OCI-LY3 (cell line): ENCODE measurements at regions not wholly inside any gene's neighbourhood (a gene's known extent, or its start where the extent isn't known, plus 50 kb on each side); places are given as distances from the start of the nearest gene placed in this dataset.

Experiments used
- H2AFZ ChIP-seq: fragments of 200-600, 300-600 bp; shearing (Covaris generic); 2 replicates; pipeline ENCODE4 v1.6.0; 2014; ENCODE audit warnings: antibody characterized with exemption, low read depth, low read length
- H3K27ac ChIP-seq: fragments of 200-600, 300-600 bp; sonication (generic); 2 replicates; pipeline ENCODE4 v1.5.1; 2014; ENCODE audit warnings: mild to moderate bottlenecking, low read length, moderate library complexity, mixed read lengths
- H3K27me3 ChIP-seq: fragments of 200-600, 300-600 bp; sonication (generic); 2 replicates; pipeline ENCODE4 v1.6.1; 2014; ENCODE audit warnings: low read depth, low read length, mixed read lengths
- H3K36me3 ChIP-seq: fragments of 200-600, 300-600 bp; sonication (generic); replicated peaks from 2 replicates; pipeline ENCODE3; 2014; ENCODE audit warnings: low read depth, low read length, mixed read lengths
- H3K4me1 ChIP-seq: fragments of 300-600, 200-600 bp; sonication (generic); 2 replicates; pipeline ENCODE4 v1.6.1; 2014; ENCODE audit warnings: low read length, mixed read lengths
- H3K4me2 ChIP-seq: fragments of 200-600, 300-600 bp; sonication (generic); 2 replicates; pipeline ENCODE4 v1.6.1; 2014; ENCODE audit warnings: low read length, mixed read lengths
- H3K4me3 ChIP-seq: fragments of 300-600, 200-600 bp; sonication (generic); 2 replicates; pipeline ENCODE4 v1.5.1; 2014; ENCODE audit warnings: antibody characterized with exemption, mild to moderate bottlenecking, low read length, moderate library complexity
- H3K79me2 ChIP-seq: fragments of 300-600, 200-600 bp; shearing (Covaris generic); 2 replicates; pipeline ENCODE4 v1.6.1; 2014; ENCODE audit warnings: mild to moderate bottlenecking, low read length, mixed read lengths
- H3K9ac ChIP-seq: fragments of 300-600, 200-600 bp; shearing (Covaris generic); 2 replicates; pipeline ENCODE4 v1.6.0; 2014; ENCODE audit warnings: mild to moderate bottlenecking, low read length, moderate library complexity
- H3K9me3 ChIP-seq: fragments of 200-600, 300-600 bp; shearing (Covaris generic); 2 replicates; pipeline ENCODE4 v1.6.1; 2014; ENCODE audit warnings: low read length, mixed read lengths; ENCODE audit not compliant: insufficient read depth
- H4K20me1 ChIP-seq: fragments of 200-600, 300-600 bp; sonication (generic); 2 replicates; pipeline ENCODE4 v1.6.1; 2016; ENCODE audit warnings: low read length, mixed read lengths; ENCODE audit not compliant: insufficient read depth
- EZH2phosphoT487 ChIP-seq: fragments of 200-600 bp; shearing (Covaris generic); IDR thresholded peaks from 2 replicates; pipeline ENCODE4 v1.6.1; 2018; ENCODE audit warnings: antibody characterized with exemption, mixed run types, low read depth
- TF ChIP-seq, protein P1 (sequence below): fragments of 200-600, 300-600 bp; sonication (generic); IDR thresholded peaks from 2 replicates; pipeline ENCODE4 v1.5.1; 2014; ENCODE audit warnings: antibody characterized with exemption, low read length, low read depth

DNA sequence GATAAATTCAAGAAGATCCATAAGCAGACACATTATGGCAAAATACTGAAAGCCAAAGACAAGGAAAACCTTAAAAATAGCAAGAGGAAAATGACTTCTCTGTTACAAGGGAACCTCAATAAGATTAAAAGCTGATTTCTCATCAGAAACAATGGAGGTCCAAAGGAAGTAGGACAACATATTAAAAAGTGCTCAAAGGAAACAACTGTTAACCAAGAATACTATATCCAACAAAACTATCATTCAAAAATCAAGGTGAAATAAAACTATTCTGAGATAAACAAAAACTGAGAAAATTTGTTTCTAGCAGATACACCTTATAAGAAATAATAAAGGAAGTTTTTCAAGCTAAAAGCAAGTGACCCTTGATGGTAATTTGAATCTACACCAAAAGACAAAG lies 314.7 kb upstream of the ROPN1 start:
- Histone ChIP-seq H3K4me2 (no peak overlapping the region), H4K20me1 (no peaks in the 10 kb centered on the region), H3K9me3 (no peaks in the 10 kb centered on the region), H2AFZ (no peak overlapping the region), H3K27ac (no peak overlapping the region), H3K4me3 (no peak overlapping the region), H3K9ac (no peak overlapping the region), H3K4me1 (no peaks in the 10 kb centered on the region), H3K36me3 (no peaks in the 10 kb centered on the region), H3K27me3 (peaks cover 9% of the 10 kb centered on the region; the same call in 1 of the 2 replicates), H3K79me2 (no peaks in the 10 kb centered on the region)
- TF ChIP-seq, protein P1, sequence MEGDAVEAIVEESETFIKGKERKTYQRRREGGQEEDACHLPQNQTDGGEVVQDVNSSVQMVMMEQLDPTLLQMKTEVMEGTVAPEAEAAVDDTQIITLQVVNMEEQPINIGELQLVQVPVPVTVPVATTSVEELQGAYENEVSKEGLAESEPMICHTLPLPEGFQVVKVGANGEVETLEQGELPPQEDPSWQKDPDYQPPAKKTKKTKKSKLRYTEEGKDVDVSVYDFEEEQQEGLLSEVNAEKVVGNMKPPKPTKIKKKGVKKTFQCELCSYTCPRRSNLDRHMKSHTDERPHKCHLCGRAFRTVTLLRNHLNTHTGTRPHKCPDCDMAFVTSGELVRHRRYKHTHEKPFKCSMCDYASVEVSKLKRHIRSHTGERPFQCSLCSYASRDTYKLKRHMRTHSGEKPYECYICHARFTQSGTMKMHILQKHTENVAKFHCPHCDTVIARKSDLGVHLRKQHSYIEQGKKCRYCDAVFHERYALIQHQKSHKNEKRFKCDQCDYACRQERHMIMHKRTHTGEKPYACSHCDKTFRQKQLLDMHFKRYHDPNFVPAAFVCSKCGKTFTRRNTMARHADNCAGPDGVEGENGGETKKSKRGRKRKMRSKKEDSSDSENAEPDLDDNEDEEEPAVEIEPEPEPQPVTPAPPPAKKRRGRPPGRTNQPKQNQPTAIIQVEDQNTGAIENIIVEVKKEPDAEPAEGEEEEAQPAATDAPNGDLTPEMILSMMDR, result no peak
- TF ChIP-seq EZH2phosphoT487, result no peak

DNA sequence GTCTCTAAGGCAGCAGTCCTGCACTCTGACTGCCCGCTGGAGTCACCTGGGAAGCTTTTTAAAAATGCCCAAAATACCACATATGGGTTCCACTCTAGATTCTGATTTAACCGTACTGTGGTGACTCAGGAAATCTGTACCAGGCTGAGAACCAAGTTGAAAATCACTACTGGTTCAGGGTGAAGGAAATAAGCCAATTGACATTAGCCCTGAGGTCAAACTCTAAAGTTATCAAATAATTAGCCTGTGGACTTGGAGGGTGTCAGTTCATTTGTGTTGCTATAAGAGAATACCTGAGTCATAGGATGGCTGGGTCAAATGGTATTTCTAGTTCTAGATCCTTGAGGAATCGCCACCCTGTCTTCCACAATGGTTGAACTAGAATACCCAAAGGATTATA lies 321.7 kb upstream of the ROPN1 start:
- H3K4me3 ChIP-seq, result no peak overlapping the region
- no peaks in the 10 kb centered on the region for H3K79me2 ChIP-seq
- no peak overlapping the region for H3K9ac ChIP-seq
- no peaks in the 10 kb centered on the region for H3K4me1 ChIP-seq
- TF ChIP-seq, protein P1, result no peak
- TF ChIP-seq EZH2phosphoT487, result no peak
- H4K20me1 ChIP-seq, result no peaks in the 10 kb centered on the region
- H3K4me2 ChIP-seq, result no peak overlapping the region
- H3K27ac ChIP-seq, result no peak overlapping the region
- H3K36me3 ChIP-seq, result no peaks in the 10 kb centered on the region
- H3K9me3 ChIP-seq, result no peaks in the 10 kb centered on the region
- H2AFZ ChIP-seq, result no peak overlapping the region
- no peaks in the 10 kb centered on the region for H3K27me3 ChIP-seq

DNA sequence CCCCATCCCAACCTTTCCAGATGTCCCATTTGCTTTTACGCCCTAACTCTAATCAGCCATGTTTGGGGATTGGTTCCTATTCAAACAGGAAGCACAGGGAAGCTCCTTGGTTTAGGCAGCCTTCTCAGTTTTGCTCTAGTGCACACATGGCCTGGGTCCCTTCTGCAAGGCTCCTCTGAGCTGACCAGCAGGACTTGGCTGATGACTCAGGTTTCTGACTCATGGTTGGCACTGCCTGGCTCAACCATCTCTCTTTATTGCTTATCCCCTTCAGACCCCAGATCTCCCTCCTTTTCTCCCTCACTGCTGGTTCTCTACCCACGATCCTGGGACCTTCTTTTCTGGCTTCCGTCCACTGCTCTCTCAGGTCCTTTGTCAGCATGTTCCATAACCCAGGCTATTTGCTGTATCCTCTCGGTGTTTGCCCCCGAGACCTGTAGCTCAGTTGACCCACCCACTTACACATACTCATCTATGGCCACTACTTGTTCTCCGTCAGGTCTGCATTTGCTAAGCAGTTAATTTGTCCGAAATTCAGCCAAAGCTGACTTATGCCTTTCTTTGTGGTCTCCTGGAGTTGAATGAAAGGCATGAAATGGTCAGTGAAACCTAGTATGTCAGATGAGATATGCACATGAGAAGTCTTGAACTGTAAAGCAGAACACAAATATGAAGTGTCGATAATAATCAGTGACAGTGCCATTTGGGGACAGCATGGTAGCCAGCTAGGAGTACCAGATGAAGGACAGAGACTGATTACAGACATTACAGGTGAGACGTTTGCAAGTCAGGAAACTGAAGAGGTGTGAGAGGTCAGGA lies 323.5 kb upstream of the ROPN1 start:
- H3K79me2 ChIP-seq, result no peaks in the 10 kb centered on the region
- no peak overlapping the region for H3K4me2 ChIP-seq
- H4K20me1 ChIP-seq, result no peaks in the 10 kb centered on the region
- H3K27me3 ChIP-seq, result peaks cover 2% of the 10 kb centered on the region; the same call in 1 of the 2 replicates
- H3K27ac ChIP-seq, result no peak overlapping the region
- no peaks in the 10 kb centered on the region for H3K4me1 ChIP-seq
- H2AFZ ChIP-seq, result no peak overlapping the region
- H3K9me3 ChIP-seq, result no peaks in the 10 kb centered on the region
- no peak overlapping the region for H3K9ac ChIP-seq
- H3K4me3 ChIP-seq, result no peak overlapping the region
- TF ChIP-seq EZH2phosphoT487, result no peak
- TF ChIP-seq, protein P1, result no peak
- H3K36me3 ChIP-seq, result no peaks in the 10 kb centered on the region

DNA sequence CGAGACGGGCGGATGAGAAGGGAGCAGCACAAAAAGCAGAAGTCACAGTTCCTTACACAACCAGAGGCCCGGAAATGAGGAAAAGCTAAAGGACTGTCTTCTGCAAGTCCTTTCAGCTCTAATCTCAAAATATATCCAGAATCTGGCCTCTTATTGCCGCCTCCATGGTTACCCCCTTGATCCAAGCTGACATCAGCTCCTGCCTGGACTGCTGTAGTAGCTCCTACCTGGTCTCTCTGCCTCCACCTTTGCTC lies 324.0 kb upstream of the ROPN1 start:
- no peak for TF ChIP-seq EZH2phosphoT487
- TF ChIP-seq, protein P1, result no peak
- Histone ChIP-seq H3K4me3 (no peak overlapping the region), H3K27ac (no peak overlapping the region), H3K27me3 (peaks cover 6% of the 10 kb centered on the region; the same call in 1 of the 2 replicates), H2AFZ (no peak overlapping the region), H3K79me2 (no peaks in the 10 kb centered on the region), H3K36me3 (no peaks in the 10 kb centered on the region), H3K4me1 (no peaks in the 10 kb centered on the region), H3K9ac (no peak overlapping the region), H4K20me1 (no peaks in the 10 kb centered on the region), H3K4me2 (no peak overlapping the region), H3K9me3 (no peaks in the 10 kb centered on the region)
